ENCODE measurements at regions not wholly inside any gene's neighbourhood (a gene's known extent, or its start where the extent isn't known, plus 50 kb on each side); places are given as distances from the start of the nearest gene placed in this dataset.

GRCh38 chr7:47213276-47213675, 368.6 kb downstream of the TNS3 start:
- TF ChIP-seq, protein P1, sequence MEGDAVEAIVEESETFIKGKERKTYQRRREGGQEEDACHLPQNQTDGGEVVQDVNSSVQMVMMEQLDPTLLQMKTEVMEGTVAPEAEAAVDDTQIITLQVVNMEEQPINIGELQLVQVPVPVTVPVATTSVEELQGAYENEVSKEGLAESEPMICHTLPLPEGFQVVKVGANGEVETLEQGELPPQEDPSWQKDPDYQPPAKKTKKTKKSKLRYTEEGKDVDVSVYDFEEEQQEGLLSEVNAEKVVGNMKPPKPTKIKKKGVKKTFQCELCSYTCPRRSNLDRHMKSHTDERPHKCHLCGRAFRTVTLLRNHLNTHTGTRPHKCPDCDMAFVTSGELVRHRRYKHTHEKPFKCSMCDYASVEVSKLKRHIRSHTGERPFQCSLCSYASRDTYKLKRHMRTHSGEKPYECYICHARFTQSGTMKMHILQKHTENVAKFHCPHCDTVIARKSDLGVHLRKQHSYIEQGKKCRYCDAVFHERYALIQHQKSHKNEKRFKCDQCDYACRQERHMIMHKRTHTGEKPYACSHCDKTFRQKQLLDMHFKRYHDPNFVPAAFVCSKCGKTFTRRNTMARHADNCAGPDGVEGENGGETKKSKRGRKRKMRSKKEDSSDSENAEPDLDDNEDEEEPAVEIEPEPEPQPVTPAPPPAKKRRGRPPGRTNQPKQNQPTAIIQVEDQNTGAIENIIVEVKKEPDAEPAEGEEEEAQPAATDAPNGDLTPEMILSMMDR (IDR thresholded peaks at IDR 0.05; ENCODE audit: unreplicated experiment): no peak
- BruUV-seq (replicated peaks): no TSS peak
- Mint-ChIP-seq H3K4me1 (ENCODE audit: insufficient read depth, unreplicated experiment) (no peaks in the 10 kb centered on the region), H3K36me3 (ENCODE audit: insufficient read depth, unreplicated experiment) (no peaks in the 10 kb centered on the region), H3K4me3 (ENCODE audit: unreplicated experiment) (no peak overlapping the region), H3K9me3 (ENCODE audit: unreplicated experiment) (peaks cover 10% of the 10 kb centered on the region), H3K27ac (ENCODE audit: low read depth, unreplicated experiment) (no peak overlapping the region), H3K27me3 (ENCODE audit: insufficient read depth, unreplicated experiment) (peaks cover 39% of the 10 kb centered on the region)
- intact Hi-C loops (cut with micrococcal nuclease): no loop called here
- ChIA-PET CTCF (interaction anchor here (0.6 kb wide), 1 partner anchor 458 kb away, joined by 3 read pairs; no protein-coding TSS in a partner anchor), POLR2A (no interaction called here)
- DNase-seq (ENCODE audit: unreplicated experiment): no peak

GRCh38 chr7:47211519-47211973, 370.4 kb downstream of the TNS3 start:
- TF ChIP-seq, protein P1 (IDR thresholded peaks at IDR 0.05; ENCODE audit: unreplicated experiment): no peak
- no TSS peak for BruUV-seq (replicated peaks)
- Mint-ChIP-seq H3K27ac (ENCODE audit: low read depth, unreplicated experiment) (no peak overlapping the region), H3K4me3 (ENCODE audit: unreplicated experiment) (no peak overlapping the region), H3K27me3 (ENCODE audit: insufficient read depth, unreplicated experiment) (peaks cover 48% of the 10 kb centered on the region), H3K9me3 (ENCODE audit: unreplicated experiment) (peaks cover 19% of the 10 kb centered on the region), H3K36me3 (ENCODE audit: insufficient read depth, unreplicated experiment) (no peaks in the 10 kb centered on the region), H3K4me1 (ENCODE audit: insufficient read depth, unreplicated experiment) (no peaks in the 10 kb centered on the region)
- CTCF ChIA-PET: no interaction called here
- intact Hi-C loops (cut with micrococcal nuclease): no loop called here
- no peak for DNase-seq (ENCODE audit: unreplicated experiment)
- POLR2A ChIA-PET: no interaction called here

DNA sequence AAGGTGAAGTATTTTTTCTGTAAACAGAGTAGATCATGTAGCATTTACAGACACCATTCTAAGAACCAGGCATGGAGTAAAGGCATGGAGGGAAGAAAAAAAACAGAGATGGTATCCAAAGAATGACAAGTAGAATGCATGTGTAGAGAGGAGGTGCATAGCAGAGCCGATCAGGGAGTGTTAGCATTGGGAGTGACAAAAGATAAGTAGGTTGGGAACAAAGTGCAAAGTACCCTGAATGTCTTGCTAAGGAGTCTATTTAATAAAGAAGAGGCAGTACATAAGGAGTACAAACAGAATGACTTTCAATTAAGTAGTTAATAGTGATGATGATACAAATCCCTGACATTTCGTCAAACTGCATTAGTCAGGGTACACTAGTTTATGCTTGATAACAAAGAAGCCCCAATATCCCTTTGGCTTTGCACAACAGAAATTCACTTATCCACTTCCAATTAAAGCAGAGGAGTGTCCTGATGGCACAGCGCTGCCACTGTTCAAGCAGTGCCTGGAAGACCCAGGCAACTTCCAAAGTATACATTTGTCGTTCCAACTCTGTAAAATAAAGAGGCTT, 371.5 kb downstream of the TNS3 start:
- Mint-ChIP-seq H3K36me3 (ENCODE audit: insufficient read depth, unreplicated experiment) (no peaks in the 10 kb centered on the region), H3K27me3 (ENCODE audit: insufficient read depth, unreplicated experiment) (peaks cover 48% of the 10 kb centered on the region), H3K4me3 (ENCODE audit: unreplicated experiment) (no peak overlapping the region), H3K9me3 (ENCODE audit: unreplicated experiment) (peaks cover 19% of the 10 kb centered on the region), H3K27ac (ENCODE audit: low read depth, unreplicated experiment) (no peak overlapping the region), H3K4me1 (ENCODE audit: insufficient read depth, unreplicated experiment) (no peaks in the 10 kb centered on the region)
- no TSS peak for BruUV-seq (replicated peaks)
- no peak for DNase-seq (ENCODE audit: unreplicated experiment)
- CTCF ChIA-PET: interaction anchor here (0.6 kb wide), 1 partner anchor 47 kb away, joined by 3 read pairs; no protein-coding TSS in a partner anchor
- POLR2A ChIA-PET: no interaction called here
- TF ChIP-seq, protein P1 (IDR thresholded peaks at IDR 0.05; ENCODE audit: unreplicated experiment): no peak
- intact Hi-C loops (cut with micrococcal nuclease): no loop called here

- ChIA-PET CTCF (interaction anchor here (0.7 to 1.1 kb wide), 2 partner anchors 34 to 758 kb away, joined by 3 read pairs; no protein-coding TSS in a partner anchor), POLR2A (no interaction called here)
- Mint-ChIP-seq H3K36me3 (ENCODE audit: insufficient read depth, unreplicated experiment) (no peaks in the 10 kb centered on the region), H3K9me3 (ENCODE audit: unreplicated experiment) (peaks cover 19% of the 10 kb centered on the region), H3K27me3 (ENCODE audit: insufficient read depth, unreplicated experiment) (peaks cover 48% of the 10 kb centered on the region), H3K4me3 (ENCODE audit: unreplicated experiment) (no peak overlapping the region), H3K27ac (ENCODE audit: low read depth, unreplicated experiment) (no peak overlapping the region), H3K4me1 (ENCODE audit: insufficient read depth, unreplicated experiment) (no peaks in the 10 kb centered on the region)
- BruUV-seq (replicated peaks): no TSS peak
- TF ChIP-seq, protein P1 (IDR thresholded peaks at IDR 0.05; ENCODE audit: unreplicated experiment): no peak
- intact Hi-C loops (cut with micrococcal nuclease): no loop called here
- DNase-seq (ENCODE audit: unreplicated experiment): no peak
Observed at GRCh38 chr7:47207956-47208355, 374.0 kb downstream of the TNS3 start.
